DND-41 (cell line): ENCODE measurements at regions not wholly inside any gene's neighbourhood (a gene's known extent, or its start where the extent isn't known, plus 50 kb on each side); places are given as distances from the start of the nearest gene placed in this dataset.

ENCODE experiments used
- EZH2 ChIP-seq: IDR thresholded peaks from 3 replicates; pipeline ENCODE4 v1.6.1; 2012; ENCODE audit warnings: borderline replicate concordance, low read depth, mild to moderate bottlenecking, moderate library complexity, low read length, inconsistent platforms; ENCODE audit not compliant: severe bottlenecking
- TF ChIP-seq, protein P1 (sequence below): IDR thresholded peaks from 2 replicates; pipeline ENCODE4 v1.5.1; 2012; ENCODE audit warnings: borderline replicate concordance, low read length, moderate library complexity, mild to moderate bottlenecking; ENCODE audit not compliant: poor library complexity, severe bottlenecking; ENCODE audit errors: extremely low read depth

DNA sequence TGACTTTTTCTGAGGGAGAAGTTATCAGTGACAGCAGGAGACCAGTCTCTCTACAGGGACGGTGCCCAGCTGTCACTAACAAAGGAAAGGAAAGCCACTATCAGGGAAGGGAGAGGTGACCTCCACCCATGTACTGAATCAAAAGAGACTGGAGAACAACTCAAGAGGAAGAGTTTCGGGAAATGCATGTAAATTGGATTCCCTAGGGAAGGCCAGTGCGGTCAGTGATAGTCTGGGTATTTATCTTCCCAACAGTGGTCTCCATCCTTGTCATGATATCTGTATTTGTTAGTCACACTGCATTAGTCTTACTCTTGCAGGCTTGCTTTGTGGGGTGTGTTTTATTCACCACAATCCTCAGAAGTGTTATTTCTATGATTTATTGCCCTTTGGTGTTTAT, 193.4 kb upstream of the KIRREL3 start:
- TF ChIP-seq, protein P1, sequence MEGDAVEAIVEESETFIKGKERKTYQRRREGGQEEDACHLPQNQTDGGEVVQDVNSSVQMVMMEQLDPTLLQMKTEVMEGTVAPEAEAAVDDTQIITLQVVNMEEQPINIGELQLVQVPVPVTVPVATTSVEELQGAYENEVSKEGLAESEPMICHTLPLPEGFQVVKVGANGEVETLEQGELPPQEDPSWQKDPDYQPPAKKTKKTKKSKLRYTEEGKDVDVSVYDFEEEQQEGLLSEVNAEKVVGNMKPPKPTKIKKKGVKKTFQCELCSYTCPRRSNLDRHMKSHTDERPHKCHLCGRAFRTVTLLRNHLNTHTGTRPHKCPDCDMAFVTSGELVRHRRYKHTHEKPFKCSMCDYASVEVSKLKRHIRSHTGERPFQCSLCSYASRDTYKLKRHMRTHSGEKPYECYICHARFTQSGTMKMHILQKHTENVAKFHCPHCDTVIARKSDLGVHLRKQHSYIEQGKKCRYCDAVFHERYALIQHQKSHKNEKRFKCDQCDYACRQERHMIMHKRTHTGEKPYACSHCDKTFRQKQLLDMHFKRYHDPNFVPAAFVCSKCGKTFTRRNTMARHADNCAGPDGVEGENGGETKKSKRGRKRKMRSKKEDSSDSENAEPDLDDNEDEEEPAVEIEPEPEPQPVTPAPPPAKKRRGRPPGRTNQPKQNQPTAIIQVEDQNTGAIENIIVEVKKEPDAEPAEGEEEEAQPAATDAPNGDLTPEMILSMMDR = no peak
- TF ChIP-seq EZH2 = no peak
